ENCODE measurements at regions not wholly inside any gene's neighbourhood (a gene's known extent, or its start where the extent isn't known, plus 50 kb on each side); places are given as distances from the start of the nearest gene placed in this dataset.

DNA sequence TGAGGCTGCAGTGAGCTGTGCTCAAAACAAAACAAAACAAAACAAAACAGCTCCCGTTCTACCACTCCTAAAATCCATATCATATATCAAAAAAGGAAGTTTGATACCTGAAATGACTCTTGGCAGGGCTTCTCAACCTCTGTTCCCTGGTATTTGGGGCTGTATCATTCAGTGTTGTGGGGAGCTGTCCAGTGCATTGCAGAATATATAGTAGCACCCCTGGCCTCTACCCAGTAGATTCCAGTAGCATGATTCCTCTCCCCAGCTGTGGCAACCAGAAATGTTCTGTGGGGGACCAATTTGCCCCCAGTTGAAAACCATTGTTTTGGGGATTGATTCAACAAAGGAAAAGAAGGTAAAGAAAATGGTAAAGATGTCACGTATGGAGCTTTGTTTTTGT, 238.9 kb downstream of the PRL start:
- TF ChIP-seq GATA2 (IDR thresholded peaks at IDR 0.05; ENCODE audit: low read depth, low read length), result no peak
- no peak for TF ChIP-seq GATA3 (IDR thresholded peaks at IDR 0.05; ENCODE audit: low read depth, low read length)
